ENCODE measurements at regions not wholly inside any gene's neighbourhood (a gene's known extent, or its start where the extent isn't known, plus 50 kb on each side); places are given as distances from the start of the nearest gene placed in this dataset.

GRCh38 chr13:72129117-72129516 is 262.1 kb upstream of the DACH1 start:
- DNase-seq (ENCODE audit: low read depth), result no peak
- TF ChIP-seq CTCF (IDR thresholded peaks at IDR 0.05; ENCODE audit: low read length, missing control alignments), result no peak
- no peak overlapping the region for H3K4me3 ChIP-seq (replicated peaks; ENCODE audit: low read depth, low read length)

GRCh38 chr13:72127031-72127430 is 260.0 kb upstream of the DACH1 start:
- no peak for TF ChIP-seq CTCF (IDR thresholded peaks at IDR 0.05; ENCODE audit: low read length, missing control alignments)
- H3K4me3 ChIP-seq (replicated peaks; ENCODE audit: low read depth, low read length), result no peak overlapping the region
- DNase-seq (ENCODE audit: low read depth), result no peak

- TF ChIP-seq CTCF (IDR thresholded peaks at IDR 0.05; ENCODE audit: low read length, missing control alignments), result no peak
- peak; percentile 27 for DNase-seq (ENCODE audit: low read depth)
- no peak overlapping the region for H3K4me3 ChIP-seq (replicated peaks; ENCODE audit: low read depth, low read length)
Observed at GRCh38 chr13:72126424-72126823, 259.4 kb upstream of the DACH1 start.

- no peak overlapping the region for H3K4me3 ChIP-seq (replicated peaks; ENCODE audit: low read depth, low read length)
- peak; percentile 55 for DNase-seq (ENCODE audit: low read depth)
- no peak for TF ChIP-seq CTCF (IDR thresholded peaks at IDR 0.05; ENCODE audit: low read length, missing control alignments)
Observed at GRCh38 chr13:72125561-72125960, 258.6 kb upstream of the DACH1 start.

- no peak for TF ChIP-seq CTCF (IDR thresholded peaks at IDR 0.05; ENCODE audit: low read length, missing control alignments)
- no peak overlapping the region for H3K4me3 ChIP-seq (replicated peaks; ENCODE audit: low read depth, low read length)
- no peak for DNase-seq (ENCODE audit: low read depth)
Observed at GRCh38 chr13:72122661-72123255, 255.8 kb upstream of the DACH1 start.

GRCh38 chr13:72121466-72121865 is 254.5 kb upstream of the DACH1 start:
- no peak for TF ChIP-seq CTCF (IDR thresholded peaks at IDR 0.05; ENCODE audit: low read length, missing control alignments)
- DNase-seq (ENCODE audit: low read depth), result no peak
- no peak overlapping the region for H3K4me3 ChIP-seq (replicated peaks; ENCODE audit: low read depth, low read length)

GRCh38 chr13:72120632-72121031 is 253.6 kb upstream of the DACH1 start:
- no peak overlapping the region for H3K4me3 ChIP-seq (replicated peaks; ENCODE audit: low read depth, low read length)
- no peak for TF ChIP-seq CTCF (IDR thresholded peaks at IDR 0.05; ENCODE audit: low read length, missing control alignments)
- no peak for DNase-seq (ENCODE audit: low read depth)

Data from fibroblast of pulmonary artery (primary cell).